ENCODE measurements at regions not wholly inside any gene's neighbourhood (a gene's known extent, or its start where the extent isn't known, plus 50 kb on each side); places are given as distances from the start of the nearest gene placed in this dataset.

DNA sequence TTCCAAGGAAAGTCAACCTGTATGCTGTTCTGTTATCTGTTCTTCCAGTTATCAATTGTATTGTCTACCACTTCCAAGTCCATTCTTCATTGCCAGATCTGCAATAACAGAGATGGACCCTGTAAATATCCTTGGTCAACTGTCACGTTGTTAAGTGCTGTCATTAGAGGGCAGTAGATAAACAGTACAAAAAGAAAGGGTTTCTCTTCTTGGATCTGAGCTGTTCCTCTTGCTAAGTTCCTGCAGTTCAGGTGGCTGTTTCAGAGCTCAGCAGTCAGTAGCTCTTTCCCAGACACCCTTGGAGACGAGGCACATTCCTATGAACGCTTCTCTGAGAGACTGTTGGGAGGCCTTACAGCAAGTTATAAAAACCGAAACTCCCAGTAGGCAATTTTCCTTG lies 957.1 kb upstream of the CHAC2 start:
- in situ Hi-C loops (cut with HindIII; ENCODE audit: low pct_ligation_motif_present, low pct_unique_long_range_greater_than_20kb, low sequenced_read_pairs) = no loop called here
- peak; percentile 42 for DNase-seq

DNA sequence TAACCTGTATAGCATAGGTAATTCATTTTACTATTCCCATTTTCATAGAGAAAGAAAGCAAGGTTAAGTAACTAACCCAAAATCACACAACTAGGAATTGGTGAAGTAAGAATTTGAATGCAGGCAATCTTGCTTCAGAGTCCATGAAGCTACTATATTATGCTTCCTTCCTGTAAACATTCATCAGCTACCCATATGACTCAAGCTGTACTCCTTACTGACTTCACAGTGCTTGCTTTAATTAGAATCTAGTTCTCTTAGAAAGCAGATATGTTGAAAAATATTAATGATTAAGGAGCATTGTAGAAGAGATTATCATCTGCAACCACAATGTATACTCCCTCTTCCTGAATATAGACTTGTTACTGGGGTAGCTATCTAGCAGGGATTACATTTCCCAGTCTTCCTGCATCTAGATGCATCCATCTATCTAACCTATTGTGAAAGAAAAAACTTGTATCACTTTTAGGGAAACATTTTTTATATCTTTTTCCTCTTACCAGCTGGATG lies 961.6 kb upstream of the CHAC2 start:
- DNase-seq = no peak
- in situ Hi-C loops (cut with HindIII; ENCODE audit: low pct_ligation_motif_present, low pct_unique_long_range_greater_than_20kb, low sequenced_read_pairs) = no loop called here

DNA sequence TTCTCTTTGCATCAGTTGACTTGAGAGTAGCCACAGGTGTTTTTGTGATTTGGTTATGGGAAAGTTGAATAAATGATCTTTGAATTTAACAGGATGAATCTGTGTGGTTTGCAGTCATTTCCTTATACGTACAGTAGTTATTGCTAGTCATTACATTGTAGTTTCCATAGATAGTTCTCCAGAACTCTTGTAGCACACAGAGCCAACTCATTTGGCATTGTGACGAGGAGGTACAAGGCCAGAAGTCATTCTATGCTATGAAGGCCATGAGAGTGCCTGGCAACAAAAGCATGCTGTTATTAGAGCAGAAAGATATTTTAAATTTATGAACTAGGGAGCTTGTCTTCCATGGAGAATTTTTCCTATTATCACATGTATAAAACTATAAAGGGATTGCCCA lies 973.0 kb upstream of the CHAC2 start:
- no peak for DNase-seq
- in situ Hi-C loops (cut with HindIII; ENCODE audit: low pct_ligation_motif_present, low pct_unique_long_range_greater_than_20kb, low sequenced_read_pairs) = no loop called here

DNA sequence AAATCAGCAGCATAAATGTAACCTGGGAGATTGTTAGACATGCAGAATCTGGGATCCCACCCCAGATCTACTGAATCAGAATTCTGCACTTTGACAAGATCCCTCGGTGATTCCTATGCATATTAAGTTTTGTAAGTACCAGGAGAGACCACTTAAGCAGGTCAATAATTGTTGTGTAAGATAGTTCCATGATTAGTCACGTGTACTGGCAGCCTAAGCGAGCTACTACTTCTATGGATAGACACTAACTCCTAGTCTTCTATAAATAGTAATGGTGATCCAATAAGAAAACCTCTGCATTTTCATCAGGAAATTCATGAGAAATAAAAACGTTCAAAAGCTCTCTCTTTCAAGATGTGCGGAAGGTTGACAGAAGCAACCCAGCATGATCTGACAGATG lies 988.2 kb upstream of the CHAC2 start:
- in situ Hi-C loops (cut with HindIII; ENCODE audit: low pct_ligation_motif_present, low pct_unique_long_range_greater_than_20kb, low sequenced_read_pairs) = no loop called here
- DNase-seq = no peak

DNA sequence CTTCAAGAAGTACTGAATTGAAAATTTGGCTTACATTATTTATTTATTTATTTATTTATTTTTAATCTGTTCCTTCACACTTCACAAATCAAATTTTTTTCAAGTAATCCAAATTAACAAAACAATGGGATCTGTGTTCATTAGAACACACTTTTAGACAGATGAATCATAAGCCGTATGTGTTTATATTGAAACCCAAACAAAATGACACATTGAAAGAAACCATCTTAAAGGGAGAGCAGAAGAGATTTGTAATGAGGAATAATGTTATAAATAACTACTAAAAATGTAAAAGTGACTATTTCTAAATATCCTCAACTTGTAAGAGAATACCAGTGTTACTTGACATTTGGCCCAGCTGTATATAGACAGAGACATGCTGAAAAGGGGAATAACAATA lies 991.0 kb upstream of the CHAC2 start:
- in situ Hi-C loops (cut with HindIII; ENCODE audit: low pct_ligation_motif_present, low pct_unique_long_range_greater_than_20kb, low sequenced_read_pairs) = no loop called here
- DNase-seq = no peak

DNA sequence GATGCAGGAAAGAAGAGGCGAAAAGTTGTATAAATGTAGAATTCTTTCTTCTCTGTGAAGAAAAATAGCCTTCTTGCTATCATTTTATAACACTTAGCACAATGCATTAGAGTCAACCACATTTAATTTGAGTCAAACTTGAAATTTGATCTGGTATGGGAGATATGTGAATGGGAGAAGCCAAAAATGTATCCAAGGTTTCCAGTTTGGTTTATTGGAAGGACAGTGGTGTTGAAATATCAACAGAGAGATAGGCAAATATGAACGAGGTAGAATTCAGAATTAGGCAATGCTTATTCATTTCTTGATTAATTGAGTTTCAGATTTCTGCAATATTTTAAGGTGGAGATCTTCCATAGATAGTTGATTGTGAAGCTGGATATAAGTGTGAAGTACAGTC lies 991.9 kb upstream of the CHAC2 start:
- in situ Hi-C loops (cut with HindIII; ENCODE audit: low pct_ligation_motif_present, low pct_unique_long_range_greater_than_20kb, low sequenced_read_pairs) = no loop called here
- DNase-seq = no peak

DNA sequence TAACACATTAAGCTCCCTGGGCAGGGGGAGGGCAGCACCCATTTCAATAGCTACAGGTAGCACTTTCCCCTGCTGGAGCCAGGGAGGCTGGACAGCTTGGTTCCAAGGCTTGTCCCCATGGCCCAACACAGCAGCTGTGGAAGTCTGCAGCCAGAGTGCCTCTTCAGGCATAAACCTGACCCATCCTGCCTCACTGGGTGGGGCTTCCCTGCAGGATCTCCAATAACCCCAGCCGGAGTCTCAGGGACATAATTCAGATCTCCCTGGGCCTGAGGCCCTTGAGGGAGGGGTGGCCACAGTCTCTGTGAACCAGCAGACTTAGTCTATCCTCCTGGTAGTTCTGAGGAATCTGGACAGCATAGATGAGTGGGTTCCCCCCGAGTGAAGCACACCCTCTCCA lies 1001.9 kb upstream of the CHAC2 start:
- in situ Hi-C loops (cut with HindIII; ENCODE audit: low pct_ligation_motif_present, low pct_unique_long_range_greater_than_20kb, low sequenced_read_pairs) = no loop called here

DNA sequence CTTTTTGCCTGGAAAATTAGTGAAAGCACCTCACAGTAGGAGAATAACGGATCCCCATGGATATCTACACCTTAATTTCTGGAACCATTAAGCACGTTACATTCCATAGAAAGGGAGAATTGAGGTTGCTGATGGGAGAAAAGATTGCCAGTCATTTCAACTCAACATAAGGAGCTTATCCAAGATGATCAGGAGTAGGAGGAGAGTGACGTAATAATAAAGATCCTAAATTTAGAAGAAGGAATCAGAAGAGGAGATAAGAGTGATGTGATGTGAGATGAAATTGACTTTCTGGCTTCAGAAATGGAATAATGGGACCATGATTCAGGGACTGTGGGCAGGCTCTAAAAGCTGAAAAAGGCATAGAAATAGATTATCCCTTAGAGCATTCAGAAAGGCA lies 1017.8 kb upstream of the CHAC2 start:
- in situ Hi-C loops (cut with HindIII; ENCODE audit: low pct_ligation_motif_present, low pct_unique_long_range_greater_than_20kb, low sequenced_read_pairs) = no loop called here
- DNase-seq = no peak

More for the DNA sequence above, 1001.9 kb upstream of the CHAC2 start:
- DNase-seq = no peak

DNA sequence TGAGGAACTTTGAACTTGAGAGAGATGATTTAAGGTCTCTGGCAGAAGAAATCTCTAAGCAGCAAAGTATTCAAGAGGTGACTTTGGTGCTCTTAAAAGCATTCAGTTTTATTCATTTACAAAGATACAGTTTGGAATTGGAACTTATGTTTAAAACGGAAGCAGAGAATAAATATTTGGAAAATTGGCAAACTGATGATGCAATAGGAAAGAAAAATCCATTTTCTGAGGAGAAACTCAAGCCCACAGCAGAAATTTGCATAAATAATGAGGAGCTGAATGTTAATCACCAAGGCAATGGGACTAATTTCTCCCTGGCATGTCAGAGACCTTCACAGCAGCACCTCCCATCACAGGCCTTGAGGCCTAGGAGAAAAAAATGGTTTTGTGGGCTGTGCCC lies 1022.5 kb upstream of the CHAC2 start:
- DNase-seq = no peak
- in situ Hi-C loops (cut with HindIII; ENCODE audit: low pct_ligation_motif_present, low pct_unique_long_range_greater_than_20kb, low sequenced_read_pairs) = no loop called here

DNA sequence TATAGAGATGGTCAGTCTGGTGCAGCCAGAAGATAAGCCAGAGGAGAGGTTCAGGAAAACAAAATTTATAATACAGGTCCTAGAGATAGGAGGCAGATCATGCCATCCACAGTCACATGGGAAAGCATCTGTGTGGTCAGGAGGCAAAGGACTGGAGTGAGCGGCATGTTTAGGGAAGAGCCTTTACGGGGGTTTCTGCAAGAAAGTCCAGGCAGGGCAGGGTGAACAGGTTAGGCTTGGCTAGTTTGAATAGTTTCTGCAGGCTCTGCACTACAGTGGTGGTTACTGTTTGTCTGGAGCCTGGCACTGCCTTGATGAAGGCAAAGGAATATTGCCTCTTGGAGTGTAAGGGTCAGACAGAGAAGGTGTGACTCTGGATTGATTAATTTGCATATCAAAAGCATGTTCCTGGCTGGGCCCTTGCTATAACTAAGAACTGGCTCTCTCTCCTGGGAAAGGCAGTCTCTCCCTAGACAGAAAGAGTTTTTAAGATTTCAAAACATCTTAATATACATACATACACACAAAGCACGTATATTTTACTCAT lies 1034.7 kb upstream of the CHAC2 start:
- in situ Hi-C loops (cut with HindIII; ENCODE audit: low pct_ligation_motif_present, low pct_unique_long_range_greater_than_20kb, low sequenced_read_pairs) = no loop called here
- no peak for DNase-seq

DNA sequence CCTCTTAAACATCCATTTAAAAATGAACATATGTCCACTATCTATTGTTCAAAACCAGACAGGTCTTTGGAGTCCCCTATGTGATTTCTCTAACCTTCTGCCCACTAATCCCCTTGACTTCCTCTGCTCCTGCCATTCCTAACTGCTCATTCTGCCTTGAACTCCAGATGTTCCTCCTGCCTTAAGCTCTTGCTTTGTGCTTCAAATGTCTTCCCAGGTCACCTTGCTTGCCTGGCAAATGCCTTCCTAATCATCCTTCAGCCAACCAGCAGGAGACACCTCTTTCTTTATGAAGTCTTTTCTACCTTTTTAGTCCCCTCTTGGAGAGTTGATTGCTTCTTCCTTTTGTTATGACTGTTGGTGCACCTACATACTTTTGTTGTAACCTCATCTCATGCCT lies 1043.0 kb upstream of the CHAC2 start:
- in situ Hi-C loops (cut with HindIII; ENCODE audit: low pct_ligation_motif_present, low pct_unique_long_range_greater_than_20kb, low sequenced_read_pairs) = no loop called here
- no peak for DNase-seq

DNA sequence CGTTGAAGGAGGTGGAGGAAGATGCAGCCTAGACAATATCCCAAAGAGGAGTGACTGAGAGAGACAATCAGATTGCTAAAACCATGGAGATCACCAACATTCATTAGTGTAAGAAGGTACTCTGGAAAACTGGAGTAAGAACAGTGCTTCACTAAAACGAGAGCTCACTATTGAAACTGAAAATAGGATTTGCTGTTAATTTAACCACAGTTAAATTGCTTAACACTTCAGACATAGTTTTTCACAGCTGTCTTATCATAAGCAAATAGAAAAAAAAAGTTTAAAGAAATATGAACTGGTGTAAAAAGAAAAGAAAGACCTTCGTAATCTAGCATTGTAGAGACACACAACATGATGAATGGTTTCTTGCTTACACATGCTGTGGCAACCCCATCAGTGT lies 1049.8 kb upstream of the CHAC2 start:
- in situ Hi-C loops (cut with HindIII; ENCODE audit: low pct_ligation_motif_present, low pct_unique_long_range_greater_than_20kb, low sequenced_read_pairs) = no loop called here
- no peak for DNase-seq

DNA sequence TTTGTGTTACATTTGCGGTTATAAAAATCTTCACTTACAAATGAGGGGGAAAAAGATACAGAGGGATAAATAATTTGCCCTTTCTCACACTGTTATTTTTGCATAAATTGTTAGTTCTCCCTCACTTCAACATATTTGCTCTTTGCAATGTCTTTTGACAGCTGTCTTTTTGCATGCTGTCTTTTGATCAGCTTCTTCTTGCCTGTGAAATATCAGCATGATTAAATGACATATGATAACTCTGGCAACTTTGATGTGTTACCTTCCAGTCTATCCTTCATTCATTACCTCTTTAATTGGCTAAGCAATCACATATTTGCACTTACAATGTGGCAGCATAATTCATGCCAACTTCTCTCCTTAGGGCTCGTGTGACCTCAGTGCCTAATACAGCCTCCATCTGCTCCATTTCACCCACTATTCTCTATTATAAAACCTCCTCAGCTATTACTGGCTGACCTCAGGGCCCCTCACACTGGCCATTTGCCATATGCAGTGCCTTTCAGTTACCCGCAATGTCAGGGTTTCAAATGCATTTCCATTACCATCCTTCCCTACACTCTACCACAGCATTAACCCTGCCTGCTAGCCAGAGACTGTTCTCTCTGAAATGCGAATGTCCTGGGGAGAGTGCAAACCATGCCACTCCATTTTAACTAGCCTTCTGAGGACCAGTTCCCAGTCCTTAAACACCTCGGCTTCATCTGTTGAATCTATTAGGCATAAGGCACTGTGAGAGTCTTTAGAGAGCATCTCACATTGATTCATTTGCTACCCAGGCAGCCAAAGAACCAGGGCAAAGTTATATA lies 1056.6 kb upstream of the CHAC2 start:
- in situ Hi-C loops (cut with HindIII; ENCODE audit: low pct_ligation_motif_present, low pct_unique_long_range_greater_than_20kb, low sequenced_read_pairs) = no loop called here
- no peak for DNase-seq

DNA sequence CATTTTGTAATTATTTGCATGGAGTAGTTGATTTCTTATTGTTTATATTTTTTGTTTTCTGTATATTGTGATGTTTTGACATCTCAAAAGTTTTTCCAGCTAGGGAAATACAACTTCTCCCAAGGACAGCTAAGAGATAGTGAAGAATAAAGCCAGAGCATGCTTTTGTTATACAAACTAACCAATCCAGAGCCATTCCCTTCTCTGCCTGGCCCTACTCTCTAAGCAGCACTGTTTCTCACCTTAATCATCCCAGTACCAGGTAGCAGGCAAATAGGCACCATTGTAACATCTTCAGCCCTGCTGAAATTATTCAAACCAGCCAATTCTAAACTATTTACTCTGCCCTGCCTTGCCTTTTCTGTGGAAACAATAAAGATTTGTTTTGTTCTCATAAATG lies 1063.4 kb upstream of the CHAC2 start:
- in situ Hi-C loops (cut with HindIII; ENCODE audit: low pct_ligation_motif_present, low pct_unique_long_range_greater_than_20kb, low sequenced_read_pairs) = no loop called here
- no peak for DNase-seq

DNA sequence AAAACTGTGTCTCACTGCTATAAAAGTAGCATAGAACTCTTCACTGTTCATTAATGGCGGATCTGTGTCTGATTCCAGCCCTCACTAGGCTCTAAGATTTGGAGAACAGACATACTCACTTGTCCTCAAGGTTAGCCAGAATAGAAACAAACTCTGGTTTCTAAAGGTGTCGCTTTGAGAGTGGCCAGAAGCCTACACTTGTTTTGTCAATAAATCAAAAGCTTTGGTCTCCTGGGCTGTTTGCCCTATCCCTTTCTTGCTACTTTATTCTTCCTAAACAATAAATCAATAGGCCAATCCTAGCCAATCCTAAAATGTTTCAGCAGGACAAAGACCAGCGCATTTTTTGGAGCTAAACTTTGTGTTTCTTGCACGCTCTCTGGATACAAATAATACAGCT lies 1064.6 kb upstream of the CHAC2 start:
- no peak for DNase-seq
- in situ Hi-C loops (cut with HindIII; ENCODE audit: low pct_ligation_motif_present, low pct_unique_long_range_greater_than_20kb, low sequenced_read_pairs) = no loop called here

DNA sequence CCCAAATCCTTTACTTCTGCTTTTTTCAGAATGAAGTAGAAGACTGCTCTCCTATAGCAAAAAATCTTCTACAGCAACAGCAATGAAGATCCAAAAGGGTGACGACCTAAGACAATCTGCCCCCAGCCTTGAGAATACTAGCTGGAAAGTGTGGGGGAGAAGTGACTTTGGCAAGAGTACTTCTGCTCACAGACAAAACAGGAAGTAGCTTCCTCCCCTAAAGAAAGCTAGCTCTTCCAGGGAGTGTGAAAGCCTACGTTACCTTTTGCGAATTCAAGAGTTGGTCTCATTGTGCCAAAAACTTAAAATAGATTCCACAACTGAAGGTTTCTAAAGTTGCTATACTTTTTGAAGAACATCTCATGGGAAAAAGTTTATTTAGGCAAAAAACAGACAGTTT lies 1069.2 kb upstream of the CHAC2 start:
- DNase-seq = no peak

DNA sequence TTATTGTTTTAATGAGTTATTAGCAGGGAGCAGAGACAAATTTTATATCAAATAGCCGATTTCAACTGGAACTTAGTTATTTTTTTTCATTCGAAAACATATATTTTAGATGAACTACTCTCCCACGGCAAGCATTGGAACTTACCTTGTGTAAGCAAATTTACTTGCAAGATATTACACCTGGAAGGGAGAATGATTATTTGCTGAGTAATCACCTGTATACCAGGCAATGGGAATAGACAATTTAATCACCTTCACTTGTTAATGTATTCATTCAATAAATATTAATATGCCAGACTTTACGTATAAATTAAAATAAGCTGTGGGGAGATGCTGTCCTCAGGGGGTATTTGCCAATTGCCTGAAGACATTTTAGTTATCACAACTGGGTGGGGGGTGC lies 1069.9 kb upstream of the CHAC2 start:
- in situ Hi-C loops (cut with HindIII; ENCODE audit: low pct_ligation_motif_present, low pct_unique_long_range_greater_than_20kb, low sequenced_read_pairs) = no loop called here
- no peak for DNase-seq

More for the DNA sequence above, 1069.2 kb upstream of the CHAC2 start:
- in situ Hi-C loops (cut with HindIII; ENCODE audit: low pct_ligation_motif_present, low pct_unique_long_range_greater_than_20kb, low sequenced_read_pairs) = no loop called here

DNA sequence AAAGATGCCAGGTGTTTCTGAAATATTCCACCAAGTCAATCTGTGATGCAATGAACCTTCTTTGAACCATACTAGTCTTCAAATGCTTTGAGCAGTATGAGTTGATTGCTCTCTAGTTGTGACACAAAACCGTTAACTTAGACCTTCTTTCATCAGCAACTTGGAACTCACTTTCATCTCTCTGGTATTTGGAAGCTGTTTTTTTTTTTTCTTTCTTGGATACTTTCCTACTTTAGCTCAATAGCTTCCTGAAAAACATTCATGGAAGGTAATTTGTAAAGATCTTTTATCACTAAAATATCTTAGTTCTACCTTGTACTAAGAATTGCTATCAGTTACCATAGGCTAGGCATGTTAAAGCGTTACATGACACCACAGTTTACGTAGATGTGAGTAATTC lies 1071.9 kb upstream of the CHAC2 start:
- in situ Hi-C loops (cut with HindIII; ENCODE audit: low pct_ligation_motif_present, low pct_unique_long_range_greater_than_20kb, low sequenced_read_pairs) = no loop called here
- DNase-seq = no peak

DNA sequence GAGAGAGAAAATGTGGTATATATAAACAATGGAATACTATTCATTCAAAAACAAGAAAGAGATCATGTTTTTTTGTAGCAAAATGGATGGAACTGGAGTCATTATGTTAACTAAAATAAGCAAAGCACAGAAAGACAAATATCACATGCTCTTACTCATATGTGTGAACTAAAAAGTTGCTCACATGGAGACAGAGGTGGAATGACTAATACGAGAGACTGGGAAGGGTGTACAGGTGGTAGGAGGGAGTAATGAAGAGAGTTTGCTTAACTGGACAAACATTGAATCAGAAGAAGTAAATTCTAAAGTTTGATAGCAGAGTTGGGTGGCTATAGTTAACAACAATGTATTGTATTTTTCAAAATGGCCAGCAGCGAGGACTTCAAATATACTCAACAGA lies 1080.7 kb upstream of the CHAC2 start:
- DNase-seq = no peak
- in situ Hi-C loops (cut with HindIII; ENCODE audit: low pct_ligation_motif_present, low pct_unique_long_range_greater_than_20kb, low sequenced_read_pairs) = no loop called here

DNA sequence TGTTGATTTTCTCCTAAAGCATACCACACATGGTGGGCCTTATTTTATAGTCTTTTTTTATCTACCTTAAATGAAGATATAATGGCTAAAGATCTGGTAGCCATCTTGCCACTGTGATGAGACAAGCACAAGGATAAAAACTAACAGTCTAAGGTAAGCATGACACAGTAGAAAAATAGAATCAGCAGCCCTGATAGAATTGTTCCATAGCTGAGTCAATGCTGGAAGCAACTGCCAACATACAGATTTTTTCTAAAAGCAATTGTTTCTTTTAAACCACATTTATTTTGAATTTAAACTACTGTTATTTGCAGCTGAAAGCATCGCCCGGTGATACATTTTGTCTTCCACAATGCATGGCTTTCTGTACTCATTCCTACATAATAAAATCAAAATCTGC lies 1091.5 kb upstream of the CHAC2 start:
- in situ Hi-C loops (cut with HindIII; ENCODE audit: low pct_ligation_motif_present, low pct_unique_long_range_greater_than_20kb, low sequenced_read_pairs) = no loop called here
- no peak for DNase-seq
